Panc1 (cell line): ENCODE measurements at regions not wholly inside any gene's neighbourhood (a gene's known extent, or its start where the extent isn't known, plus 50 kb on each side); places are given as distances from the start of the nearest gene placed in this dataset.
A peak's percentile ranks its signal among the peaks of the same experiment; 100 is the strongest.

Source experiments
- ATAC-seq: fragments of 200-7000 bp; cut with Tn5 transposase; 2 replicates; pipeline ENCODE4 v1.9.1; 2020; ENCODE audit warnings: mild to moderate bottlenecking, moderate library complexity
- BruUV-seq: library from RNA; stranded (reverse); fragments of 400-500 nt; replicated peaks from 2 replicates; lab custom pipeline; 2021; lab: Mats Ljungman, UMichigan
- CTCF ChIA-PET: fragments of 300-600 bp; sonication (Branson Sonifier 250); formaldehyde crosslinking; loops from one replicate; lab custom pipeline; 2022; ENCODE audit warnings: antibody characterized with exemption; lab: Charles Lee
- POLR2A ChIA-PET: fragments of 300-600 bp; sonication (Branson Sonifier 250); formaldehyde crosslinking; loops from one replicate; lab custom pipeline; 2022; ENCODE audit warnings: antibody characterized with exemption; lab: Charles Lee
- DNase-seq: peaks from one replicate; pipeline ENCODE4 v3.0.0-alpha.2; 2010; ENCODE audit warnings: low read depth, low spot score
- H3K27ac ChIP-seq: 2 replicates; pipeline ENCODE4 v1.5.1; 2011; ENCODE audit warnings: mild to moderate bottlenecking, low read length, inconsistent platforms
- H3K27me3 ChIP-seq: fragments of 200-500 bp; sonication (Bioruptor generic); 2 replicates; pipeline ENCODE4 v1.6.0; 2014; ENCODE audit warnings: low read length, inconsistent platforms; ENCODE audit not compliant: control insufficient read depth, insufficient read depth
- H3K36me3 ChIP-seq: fragments of 200-500 bp; sonication (Bioruptor generic); 2 replicates; pipeline ENCODE4 v1.5.1; 2014; ENCODE audit warnings: inconsistent platforms, mild to moderate bottlenecking, low read length, moderate library complexity; ENCODE audit not compliant: control insufficient read depth, insufficient read depth
- H3K4me1 ChIP-seq: 2 replicates; pipeline ENCODE4 v1.5.1; 2011; ENCODE audit warnings: inconsistent platforms, mild to moderate bottlenecking, low read length, moderate library complexity; ENCODE audit not compliant: control insufficient read depth, insufficient read depth
- H3K4me3 ChIP-seq, 2 experiments: 2 replicates each; pipeline ENCODE4 v1.5.1; 2011 to 2012; ENCODE audit warnings: low read depth in 2 of 2, low read length in 2 of 2, mild to moderate bottlenecking in 2 of 2, inconsistent platforms in 1 of 2, moderate library complexity in 1 of 2
- H3K9me3 ChIP-seq: fragments of 200-500 bp; sonication (Bioruptor generic); 2 replicates; pipeline ENCODE4 v1.5.1; 2014; ENCODE audit warnings: low read depth, mild to moderate bottlenecking, inconsistent platforms, low read length, moderate library complexity; ENCODE audit not compliant: control insufficient read depth, insufficient read depth
- POLR2AphosphoS5 ChIP-seq: IDR thresholded peaks from 2 replicates; pipeline ENCODE4 v1.6.1; 2012; ENCODE audit warnings: mild to moderate bottlenecking, low read depth, low read length, moderate library complexity
- SIN3A ChIP-seq: IDR thresholded peaks from 2 replicates; pipeline ENCODE4 v1.6.1; 2012; ENCODE audit warnings: low read depth, mild to moderate bottlenecking, low read length, moderate library complexity, borderline replicate concordance; ENCODE audit not compliant: insufficient read depth
- TCF7L2 ChIP-seq: IDR thresholded peaks from 2 replicates; pipeline ENCODE4 v1.6.1; 2011; ENCODE audit warnings: mild to moderate bottlenecking, low read depth, low read length, inconsistent platforms
- in situ Hi-C: cut with HindIII; loops from 2 replicates; pipeline ENCODE4 v1.10.0; 2016; ENCODE audit warnings: low sequenced_read_pairs, low pct_unique_long_range_greater_than_20kb
- intact Hi-C: fragments of 100-400 bp; cut with micrococcal nuclease; formaldehyde crosslinking; loops from one replicate; pipeline ENCODE4 v1.10.0; 2022; ENCODE audit not compliant: unreplicated experiment
- TF ChIP-seq, protein P1 (sequence below): fragments of 450-650 bp; IDR thresholded peaks from 2 replicates; pipeline ENCODE4 v1.5.1; 2017; ENCODE audit warnings: mild to moderate bottlenecking
- TF ChIP-seq, protein P2 (sequence below), 2 experiments: IDR thresholded peaks; 2 replicates each; pipeline ENCODE4 v1.6.1; 2011 to 2012; ENCODE audit warnings: low read depth in 2 of 2, control low read depth in 1 of 2, low read length in 1 of 2, mild to moderate bottlenecking in 1 of 2, moderate library complexity in 1 of 2; ENCODE audit not compliant: insufficient read depth in 1 of 2

DNA sequence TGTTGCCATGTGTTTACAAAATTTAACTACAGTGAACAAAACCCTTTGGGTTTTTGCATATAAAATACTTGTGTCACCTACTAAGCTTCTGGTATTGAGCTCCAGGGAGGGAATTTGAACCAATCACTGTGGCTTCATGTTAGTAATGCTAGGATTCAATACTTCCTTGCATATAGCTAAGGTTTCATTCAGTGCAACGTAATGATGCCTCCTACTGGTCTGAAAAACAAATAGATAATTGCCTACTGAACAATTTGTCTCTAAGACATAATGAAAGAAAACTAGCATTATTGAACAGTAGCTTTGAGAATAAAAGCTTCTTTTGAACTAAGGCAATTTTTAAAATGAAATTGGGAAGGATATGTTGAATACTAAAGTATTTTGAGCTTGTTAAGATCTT, 244.4 kb downstream of the ZWINT start:
- Histone ChIP-seq H3K27ac (no peak overlapping the region), H3K4me3 (no peak overlapping the region), H3K4me1 (no peaks in the 10 kb centered on the region), H3K27me3 (no peaks in the 10 kb centered on the region), H3K36me3 (no peaks in the 10 kb centered on the region), H3K9me3 (no peaks in the 10 kb centered on the region)
- DNase-seq = no peak
- intact Hi-C loops (loop anchor here (10.0 kb wide), 1 partner anchor 1702 kb away; no protein-coding TSS in a partner anchor), in situ Hi-C loops (no loop called here)
- TF ChIP-seq SIN3A = no peak
- TF ChIP-seq, protein P1, sequence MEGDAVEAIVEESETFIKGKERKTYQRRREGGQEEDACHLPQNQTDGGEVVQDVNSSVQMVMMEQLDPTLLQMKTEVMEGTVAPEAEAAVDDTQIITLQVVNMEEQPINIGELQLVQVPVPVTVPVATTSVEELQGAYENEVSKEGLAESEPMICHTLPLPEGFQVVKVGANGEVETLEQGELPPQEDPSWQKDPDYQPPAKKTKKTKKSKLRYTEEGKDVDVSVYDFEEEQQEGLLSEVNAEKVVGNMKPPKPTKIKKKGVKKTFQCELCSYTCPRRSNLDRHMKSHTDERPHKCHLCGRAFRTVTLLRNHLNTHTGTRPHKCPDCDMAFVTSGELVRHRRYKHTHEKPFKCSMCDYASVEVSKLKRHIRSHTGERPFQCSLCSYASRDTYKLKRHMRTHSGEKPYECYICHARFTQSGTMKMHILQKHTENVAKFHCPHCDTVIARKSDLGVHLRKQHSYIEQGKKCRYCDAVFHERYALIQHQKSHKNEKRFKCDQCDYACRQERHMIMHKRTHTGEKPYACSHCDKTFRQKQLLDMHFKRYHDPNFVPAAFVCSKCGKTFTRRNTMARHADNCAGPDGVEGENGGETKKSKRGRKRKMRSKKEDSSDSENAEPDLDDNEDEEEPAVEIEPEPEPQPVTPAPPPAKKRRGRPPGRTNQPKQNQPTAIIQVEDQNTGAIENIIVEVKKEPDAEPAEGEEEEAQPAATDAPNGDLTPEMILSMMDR = peak; percentile 16; the same call in 1 of the 2 replicates
- TF ChIP-seq TCF7L2 = no peak
- CTCF ChIA-PET = no interaction called here
- no TSS peak for BruUV-seq
- ATAC-seq = no peak
- POLR2A ChIA-PET = no interaction called here

DNA sequence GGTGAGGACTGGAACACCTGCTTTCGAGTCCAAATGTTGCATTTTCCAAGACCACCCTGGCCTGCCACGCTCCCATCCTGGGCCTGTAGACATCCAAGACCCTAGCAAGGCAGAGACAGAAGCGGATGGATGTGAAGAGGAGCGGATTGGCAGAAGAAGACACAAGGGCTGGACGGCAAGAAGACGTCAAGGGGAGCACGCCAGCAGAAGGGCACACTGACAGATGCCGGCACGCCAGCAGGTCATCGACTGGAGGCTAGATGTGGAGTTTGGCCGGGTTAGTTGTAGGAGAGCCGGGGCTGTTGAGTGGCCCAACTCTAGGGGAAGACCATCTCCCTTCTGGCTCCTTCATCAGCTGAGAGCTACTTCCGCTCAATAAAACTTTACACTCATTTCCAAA, 251.6 kb downstream of the ZWINT start:
- CTCF ChIA-PET = no interaction called here
- Histone ChIP-seq H3K36me3 (no peaks in the 10 kb centered on the region), H3K9me3 (no peaks in the 10 kb centered on the region), H3K27ac (no peak overlapping the region), H3K4me3 (no peak overlapping the region), H3K27me3 (no peaks in the 10 kb centered on the region), H3K4me1 (no peaks in the 10 kb centered on the region)
- POLR2A ChIA-PET = no interaction called here
- BruUV-seq = no TSS peak
- ATAC-seq = no peak
- in situ Hi-C loops (no loop called here), intact Hi-C loops (no loop called here)
- DNase-seq = no peak
- TF ChIP-seq, protein P1 = no peak
- TF ChIP-seq TCF7L2 (no peak), SIN3A (no peak), POLR2AphosphoS5 (no peak)
- TF ChIP-seq, protein P2, sequence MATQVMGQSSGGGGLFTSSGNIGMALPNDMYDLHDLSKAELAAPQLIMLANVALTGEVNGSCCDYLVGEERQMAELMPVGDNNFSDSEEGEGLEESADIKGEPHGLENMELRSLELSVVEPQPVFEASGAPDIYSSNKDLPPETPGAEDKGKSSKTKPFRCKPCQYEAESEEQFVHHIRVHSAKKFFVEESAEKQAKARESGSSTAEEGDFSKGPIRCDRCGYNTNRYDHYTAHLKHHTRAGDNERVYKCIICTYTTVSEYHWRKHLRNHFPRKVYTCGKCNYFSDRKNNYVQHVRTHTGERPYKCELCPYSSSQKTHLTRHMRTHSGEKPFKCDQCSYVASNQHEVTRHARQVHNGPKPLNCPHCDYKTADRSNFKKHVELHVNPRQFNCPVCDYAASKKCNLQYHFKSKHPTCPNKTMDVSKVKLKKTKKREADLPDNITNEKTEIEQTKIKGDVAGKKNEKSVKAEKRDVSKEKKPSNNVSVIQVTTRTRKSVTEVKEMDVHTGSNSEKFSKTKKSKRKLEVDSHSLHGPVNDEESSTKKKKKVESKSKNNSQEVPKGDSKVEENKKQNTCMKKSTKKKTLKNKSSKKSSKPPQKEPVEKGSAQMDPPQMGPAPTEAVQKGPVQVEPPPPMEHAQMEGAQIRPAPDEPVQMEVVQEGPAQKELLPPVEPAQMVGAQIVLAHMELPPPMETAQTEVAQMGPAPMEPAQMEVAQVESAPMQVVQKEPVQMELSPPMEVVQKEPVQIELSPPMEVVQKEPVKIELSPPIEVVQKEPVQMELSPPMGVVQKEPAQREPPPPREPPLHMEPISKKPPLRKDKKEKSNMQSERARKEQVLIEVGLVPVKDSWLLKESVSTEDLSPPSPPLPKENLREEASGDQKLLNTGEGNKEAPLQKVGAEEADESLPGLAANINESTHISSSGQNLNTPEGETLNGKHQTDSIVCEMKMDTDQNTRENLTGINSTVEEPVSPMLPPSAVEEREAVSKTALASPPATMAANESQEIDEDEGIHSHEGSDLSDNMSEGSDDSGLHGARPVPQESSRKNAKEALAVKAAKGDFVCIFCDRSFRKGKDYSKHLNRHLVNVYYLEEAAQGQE (IDR thresholded peaks at IDR 0.05; ENCODE audit: insufficient read depth in 1 of 2, low read depth in 2 of 2, low read length in 1 of 2) = no peak
